Liver (tissue), 3 donors: ENCODE measurements at regions not wholly inside any gene's neighbourhood (a gene's known extent, or its start where the extent isn't known, plus 50 kb on each side); places are given as distances from the start of the nearest gene placed in this dataset.

ENCODE experiments used
- ATF3 ChIP-seq: IDR thresholded peaks from 2 replicates; pipeline ENCODE4 v1.6.1; 2016; ENCODE audit warnings: antibody characterized with exemption
- CTCF ChIP-seq: fragments of 150-350 bp; IDR thresholded peaks from 2 replicates; pipeline ENCODE4 v1.5.1; 2017; ENCODE audit warnings: improper control_type of control experiment, low read depth, low read length; ENCODE audit not compliant: missing input control
- GABPA ChIP-seq, 2 donors: IDR thresholded peaks in 1 of 2; conservative IDR thresholded peaks in 1 of 2; 2 replicates each; pipeline ENCODE4 v1.6.1; 2016; ENCODE audit warnings: antibody characterized with exemption in 2 of 2, mild to moderate bottlenecking in 1 of 2, moderate library complexity in 1 of 2
- HNF4A ChIP-seq, 2 donors: conservative IDR thresholded peaks; 2 replicates each; pipeline ENCODE4 v1.6.1; 2016; ENCODE audit warnings: antibody characterized with exemption in 2 of 2, mild to moderate bottlenecking in 2 of 2
- JUND ChIP-seq, 2 donors: IDR thresholded peaks; 2 replicates each; pipeline ENCODE4 v1.6.1; 2016; ENCODE audit warnings: antibody characterized with exemption in 2 of 2
- MAX ChIP-seq: IDR thresholded peaks from 2 replicates; pipeline ENCODE4 v1.6.1; 2016; ENCODE audit warnings: antibody characterized with exemption
- NR2F2 ChIP-seq: IDR thresholded peaks from 2 replicates; pipeline ENCODE4 v1.6.1; 2016; ENCODE audit warnings: antibody characterized with exemption
- RAD21 ChIP-seq, 2 donors: IDR thresholded peaks; 2 replicates each; pipeline ENCODE4 v1.6.1; 2016; ENCODE audit warnings: antibody characterized with exemption in 2 of 2, mild to moderate bottlenecking in 2 of 2
- REST ChIP-seq: IDR thresholded peaks from 2 replicates; pipeline ENCODE4 v1.6.1; 2016; ENCODE audit warnings: antibody characterized with exemption, mild to moderate bottlenecking
- RXRA ChIP-seq, 2 donors: IDR thresholded peaks; 2 replicates each; pipeline ENCODE4 v1.6.1; 2017 to 2018; ENCODE audit warnings: antibody characterized with exemption in 2 of 2, mild to moderate bottlenecking in 1 of 2
- SP1 ChIP-seq: IDR thresholded peaks from 2 replicates; pipeline ENCODE4 v1.6.1; 2018; ENCODE audit warnings: antibody characterized with exemption, mild to moderate bottlenecking
- TAF1 ChIP-seq: conservative IDR thresholded peaks from 2 replicates; pipeline ENCODE4 v1.6.1; 2016; ENCODE audit warnings: antibody characterized with exemption, mild to moderate bottlenecking
- YY1 ChIP-seq: IDR thresholded peaks from 2 replicates; pipeline ENCODE4 v1.6.1; 2016; ENCODE audit warnings: antibody characterized with exemption, mild to moderate bottlenecking
- donor health status: healthy.
- donor health status: healthy.

GRCh38 chr3:3346556-3346955, 167.1 kb upstream of the CRBN start:
- no peak for TF ChIP-seq CTCF
- no peak for TF ChIP-seq SP1
- TF ChIP-seq RXRA (IDR thresholded peaks at IDR 0.05), result no peak
- no peak for TF ChIP-seq GABPA (IDR thresholded peaks at IDR 0.05 in 1 of 2, conservative IDR thresholded peaks at IDR 0.05 in 1 of 2)
- no peak for TF ChIP-seq REST
- no peak for TF ChIP-seq RAD21 (IDR thresholded peaks at IDR 0.05)
- no peak for TF ChIP-seq JUND (IDR thresholded peaks at IDR 0.05)
- TF ChIP-seq ATF3, result no peak
- no peak for TF ChIP-seq YY1
- TF ChIP-seq NR2F2, result no peak
- no peak for TF ChIP-seq TAF1
- no peak for TF ChIP-seq MAX
- no peak for TF ChIP-seq HNF4A (conservative IDR thresholded peaks at IDR 0.05)
